Subcutaneous abdominal adipose tissue (tissue), 5 donors: ENCODE measurements at regions not wholly inside any gene's neighbourhood (a gene's known extent, or its start where the extent isn't known, plus 50 kb on each side); places are given as distances from the start of the nearest gene placed in this dataset.

Experiments
- H3K27ac ChIP-seq: one replicate; pipeline ENCODE4 v1.7.0; 2013; ENCODE audit warnings: low read depth, mild to moderate bottlenecking, inconsistent platforms, low read length, moderate library complexity
- H3K27me3 ChIP-seq, 5 donors: one replicate each; pipeline ENCODE4 v1.7.0; 2013; ENCODE audit warnings: low read length in 5 of 5, inconsistent platforms in 1 of 5; ENCODE audit not compliant: control insufficient read depth in 5 of 5, insufficient read depth in 4 of 5
- H3K36me3 ChIP-seq, 5 donors: one replicate each; pipeline ENCODE4 v1.7.0; 2013; ENCODE audit warnings: low read length in 5 of 5; ENCODE audit not compliant: control insufficient read depth in 5 of 5, insufficient read depth in 5 of 5
- H3K4me1 ChIP-seq, 5 donors: one replicate each; pipeline ENCODE4 v1.7.0; 2013; ENCODE audit warnings: low read length in 5 of 5, mild to moderate bottlenecking in 3 of 5, moderate library complexity in 1 of 5; ENCODE audit not compliant: control insufficient read depth in 5 of 5, insufficient read depth in 5 of 5
- H3K4me3 ChIP-seq, 5 donors: one replicate each; pipeline ENCODE4 v1.7.0; 2013; ENCODE audit warnings: low read length in 5 of 5, low read depth in 1 of 5
- H3K9ac ChIP-seq, 5 donors: one replicate each; pipeline ENCODE4 v1.7.0; 2013; ENCODE audit warnings: low read length in 5 of 5, mild to moderate bottlenecking in 4 of 5, moderate library complexity in 3 of 5
- H3K9me3 ChIP-seq, 5 donors: one replicate each; pipeline ENCODE4 v1.7.0; 2013; ENCODE audit warnings: low read length in 5 of 5; ENCODE audit not compliant: control insufficient read depth in 5 of 5
- donor health status: healthy.
- donor health status: healthy.
- donor health status: healthy.
- donor health status: healthy.
- donor health status: healthy.

DNA sequence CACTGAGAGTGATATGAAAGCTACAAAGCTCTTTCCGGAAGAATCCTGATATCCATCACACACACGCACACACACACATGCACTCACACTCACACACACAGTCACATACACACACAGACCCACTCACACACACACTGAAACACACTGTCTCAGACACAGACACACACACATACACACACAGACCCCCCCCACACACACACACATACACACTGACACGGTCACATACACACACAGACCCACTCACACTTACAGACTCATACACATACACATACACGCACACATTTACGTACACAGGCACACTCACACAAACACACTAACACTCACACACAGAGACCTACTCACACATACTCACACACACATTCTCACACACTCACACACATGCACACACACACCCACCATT lies 58.6 kb downstream of the LIG4 start:
- Histone ChIP-seq H3K9me3 (peaks cover 0 to 6% (median 2%) of the 10 kb centered on the region in 5 donors), H3K27me3 (peaks cover 0 to 2% (median 0%) of the 10 kb centered on the region in 5 donors), H3K9ac (no peak overlapping the region), H3K4me3 (no peak overlapping the region), H3K4me1 (no peaks in the 10 kb centered on the region), H3K27ac (no peak overlapping the region), H3K36me3 (no peaks in the 10 kb centered on the region)

DNA sequence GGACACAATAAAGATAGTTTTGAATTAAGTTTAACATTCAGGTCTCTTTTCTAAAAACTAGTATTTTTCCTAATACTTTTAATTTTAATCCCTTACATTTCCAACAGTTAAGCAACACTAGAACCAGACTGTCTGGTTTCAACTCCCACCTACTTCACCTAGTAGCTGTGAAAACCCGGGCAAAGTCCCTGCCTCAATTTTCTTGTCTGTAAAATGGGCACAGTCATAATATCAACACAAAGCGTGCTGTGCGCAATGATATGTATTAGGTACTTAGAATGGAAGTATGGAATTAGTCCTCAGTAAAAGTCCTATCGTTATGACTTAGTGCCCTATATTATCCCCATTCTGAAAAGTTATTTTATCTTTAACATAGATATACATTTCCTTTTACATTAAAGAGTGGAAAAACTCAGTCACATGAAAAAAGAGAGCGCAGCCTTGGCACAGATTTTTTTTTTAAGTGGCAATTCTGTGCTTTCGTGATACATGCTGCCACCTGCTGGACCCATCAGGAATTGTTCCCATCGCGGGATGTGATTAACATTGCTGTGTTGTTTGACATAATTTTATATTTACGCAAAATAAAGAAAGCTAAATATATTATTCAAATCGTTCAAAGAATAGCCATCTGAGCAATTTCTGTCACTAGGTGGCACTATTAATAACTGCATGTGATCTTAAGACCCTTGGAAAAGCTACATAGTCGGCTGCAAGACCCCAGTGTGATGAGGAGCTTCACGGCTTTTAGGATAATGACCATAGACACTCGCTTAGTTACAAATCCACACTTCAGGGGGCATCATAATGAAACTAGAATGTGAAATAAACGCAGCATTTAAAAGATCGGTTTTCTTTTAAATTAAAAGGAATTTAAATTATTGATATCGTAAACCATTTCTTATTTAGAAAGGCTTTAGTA lies 59.9 kb downstream of the LIG4 start:
- H3K9me3 ChIP-seq, result peaks cover 0 to 6% (median 2%) of the 10 kb centered on the region in 5 donors
- no peaks in the 10 kb centered on the region for H3K4me1 ChIP-seq
- peaks cover 0 to 2% (median 0%) of the 10 kb centered on the region in 5 donors for H3K27me3 ChIP-seq
- H3K36me3 ChIP-seq, result no peaks in the 10 kb centered on the region
- H3K4me3 ChIP-seq, result no peak overlapping the region
- no peak overlapping the region for H3K9ac ChIP-seq
- no peak overlapping the region for H3K27ac ChIP-seq

DNA sequence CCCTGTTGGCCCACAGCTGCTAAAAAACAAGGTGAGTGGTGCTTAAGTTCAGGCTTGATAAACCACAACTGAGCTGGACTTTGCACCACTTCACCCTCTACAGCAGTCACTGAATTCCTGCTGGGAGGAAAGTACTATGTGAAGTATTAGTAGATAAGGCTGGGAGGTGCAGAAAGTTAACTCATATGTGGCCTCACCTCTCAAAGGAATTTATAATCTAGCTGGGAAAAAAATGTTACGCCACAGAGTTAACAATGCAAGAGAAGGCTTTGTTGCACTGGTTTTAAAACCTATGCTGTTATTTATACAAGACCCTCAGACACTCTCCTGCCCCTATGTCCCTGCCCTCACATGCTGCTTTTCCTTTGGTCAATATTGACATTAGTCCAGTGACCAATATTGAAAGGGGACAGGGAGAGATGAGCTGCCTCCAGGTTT lies 60.9 kb downstream of the LIG4 start:
- Histone ChIP-seq H3K9ac (no peak overlapping the region), H3K27me3 (peaks cover 0 to 2% (median 0%) of the 10 kb centered on the region in 5 donors), H3K4me3 (no peak overlapping the region), H3K36me3 (no peaks in the 10 kb centered on the region), H3K27ac (no peak overlapping the region), H3K4me1 (no peaks in the 10 kb centered on the region), H3K9me3 (peaks cover 0 to 6% (median 2%) of the 10 kb centered on the region in 5 donors)

DNA sequence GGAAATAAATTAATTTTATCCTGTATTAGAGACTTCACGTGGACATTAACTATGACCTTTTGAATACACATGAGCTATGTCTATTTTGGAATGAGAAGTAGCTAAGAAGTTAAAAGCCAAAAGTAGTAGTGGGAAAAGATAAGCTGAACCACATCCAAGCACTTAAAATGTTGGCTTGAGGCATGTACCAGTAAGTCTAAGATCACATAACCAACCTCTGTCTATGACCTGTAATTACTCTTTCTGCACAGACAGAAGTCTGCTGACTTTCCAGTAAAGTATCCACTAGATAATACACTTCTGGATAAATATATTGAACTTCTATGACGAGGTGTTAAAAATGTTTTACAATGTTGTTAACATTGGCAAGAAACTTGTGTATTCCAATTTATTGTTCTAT lies 68.7 kb downstream of the LIG4 start:
- no peaks in the 10 kb centered on the region for H3K36me3 ChIP-seq
- no peaks in the 10 kb centered on the region for H3K4me1 ChIP-seq
- H3K4me3 ChIP-seq, result no peak overlapping the region
- H3K27ac ChIP-seq, result no peak overlapping the region
- H3K27me3 ChIP-seq, result no peaks in the 10 kb centered on the region
- no peak overlapping the region for H3K9ac ChIP-seq
- no peaks in the 10 kb centered on the region for H3K9me3 ChIP-seq

DNA sequence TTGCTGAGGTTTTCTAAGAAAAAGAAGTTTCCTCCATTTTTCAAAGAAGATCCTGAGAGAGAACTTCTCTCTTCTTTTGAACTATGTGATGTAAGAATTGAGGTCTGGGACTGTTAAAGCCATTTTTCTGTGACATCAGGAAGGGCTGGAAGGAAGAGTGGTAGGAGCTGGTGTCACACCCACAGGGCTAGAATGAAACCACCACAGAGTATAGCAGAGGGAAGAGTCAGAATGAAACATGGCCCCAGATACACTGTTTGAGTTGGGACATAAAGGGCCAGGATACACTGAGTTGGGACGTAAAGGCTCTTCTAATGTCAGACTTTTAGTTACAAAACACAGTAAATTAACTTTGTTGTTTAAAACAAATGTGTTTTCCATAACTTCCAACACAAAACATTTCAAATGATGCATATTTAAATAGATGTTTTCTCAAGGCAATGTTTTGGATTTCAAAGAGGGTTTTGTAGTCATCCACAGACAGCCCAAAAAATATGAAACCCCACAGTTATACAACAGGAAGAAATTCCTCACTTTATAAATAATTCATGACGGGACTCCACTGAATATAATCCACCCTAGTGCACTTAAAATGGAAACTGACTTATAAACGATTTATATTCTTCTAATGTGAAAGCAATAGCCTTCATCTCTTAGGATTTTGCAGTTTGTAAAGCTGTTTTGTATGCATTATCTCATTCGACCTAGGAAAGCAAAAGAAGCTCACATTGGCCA lies 72.5 kb downstream of the LIG4 start:
- no peaks in the 10 kb centered on the region for H3K9me3 ChIP-seq
- no peaks in the 10 kb centered on the region for H3K36me3 ChIP-seq
- no peaks in the 10 kb centered on the region for H3K27me3 ChIP-seq
- no peaks in the 10 kb centered on the region for H3K4me1 ChIP-seq
- H3K9ac ChIP-seq, result no peak overlapping the region
- H3K27ac ChIP-seq, result no peak overlapping the region
- no peak overlapping the region for H3K4me3 ChIP-seq

DNA sequence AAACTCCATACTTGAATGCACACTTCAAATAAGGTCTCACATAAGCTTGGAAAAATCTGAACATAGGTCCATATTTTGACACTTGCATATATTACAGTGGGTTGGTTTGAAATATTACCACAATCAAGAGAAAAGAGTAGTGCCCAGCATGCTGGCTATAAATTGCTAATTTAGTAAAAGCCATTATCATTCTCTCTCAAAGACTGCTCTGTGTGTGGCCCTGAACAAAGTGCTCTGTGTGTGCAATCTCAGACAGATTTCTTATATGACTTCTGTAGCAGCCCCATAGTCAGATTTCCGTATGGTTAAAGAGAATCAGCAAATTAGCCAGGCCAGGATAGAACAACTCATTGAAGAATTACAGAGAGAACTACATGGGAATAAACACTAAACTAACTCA lies 78.2 kb downstream of the LIG4 start:
- Histone ChIP-seq H3K36me3 (no peaks in the 10 kb centered on the region), H3K9me3 (no peaks in the 10 kb centered on the region), H3K4me1 (no peaks in the 10 kb centered on the region), H3K27ac (no peak overlapping the region), H3K27me3 (no peaks in the 10 kb centered on the region), H3K9ac (no peak overlapping the region), H3K4me3 (no peak overlapping the region)

DNA sequence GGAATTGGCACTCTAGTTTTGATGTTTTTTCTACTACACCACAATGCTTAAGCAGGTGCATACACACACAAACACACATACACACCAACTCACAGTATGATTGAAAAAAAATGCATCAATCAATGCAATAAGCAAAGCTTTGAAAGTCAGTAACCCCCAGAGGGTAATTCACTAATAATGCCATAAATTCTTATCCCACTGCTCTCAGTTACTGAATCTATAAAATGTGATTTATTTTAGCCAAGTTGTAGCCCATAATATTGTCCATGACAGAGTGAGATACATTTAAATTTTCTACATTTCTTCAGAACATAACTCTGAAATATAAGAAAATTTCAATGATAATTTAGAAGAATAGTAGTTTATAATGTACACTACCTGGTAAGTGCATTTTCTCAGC lies 87.9 kb downstream of the LIG4 start:
- Histone ChIP-seq H3K9me3 (no peaks in the 10 kb centered on the region), H3K9ac (no peak overlapping the region), H3K4me1 (no peaks in the 10 kb centered on the region)

DNA sequence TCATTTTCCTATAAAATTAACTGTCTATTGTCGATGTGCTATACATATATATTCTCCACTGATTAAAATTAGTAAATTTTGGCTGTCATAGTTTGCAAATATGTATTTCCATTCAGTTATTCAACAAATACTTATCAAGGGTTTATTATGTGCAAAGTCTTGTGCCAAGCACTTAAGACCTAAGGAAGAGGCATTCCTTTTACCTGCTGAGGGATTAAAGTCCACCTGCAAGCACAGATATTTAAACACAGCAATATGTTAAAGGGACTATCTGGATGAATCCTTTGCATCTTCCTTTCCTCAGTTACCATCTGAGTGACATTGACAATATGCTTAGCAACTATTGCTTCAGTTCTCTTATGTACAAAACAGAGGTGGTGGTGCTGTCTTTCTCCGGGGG lies 89.3 kb downstream of the LIG4 start:
- no peak overlapping the region for H3K9ac ChIP-seq
- no peak overlapping the region for H3K4me3 ChIP-seq
- no peaks in the 10 kb centered on the region for H3K27me3 ChIP-seq
- H3K27ac ChIP-seq, result no peak overlapping the region
- no peaks in the 10 kb centered on the region for H3K36me3 ChIP-seq
- no peaks in the 10 kb centered on the region for H3K4me1 ChIP-seq
- H3K9me3 ChIP-seq, result no peaks in the 10 kb centered on the region

More for the DNA sequence above, 87.9 kb downstream of the LIG4 start:
- Histone ChIP-seq H3K27ac (no peak overlapping the region), H3K27me3 (no peaks in the 10 kb centered on the region), H3K36me3 (no peaks in the 10 kb centered on the region), H3K4me3 (no peak overlapping the region)

DNA sequence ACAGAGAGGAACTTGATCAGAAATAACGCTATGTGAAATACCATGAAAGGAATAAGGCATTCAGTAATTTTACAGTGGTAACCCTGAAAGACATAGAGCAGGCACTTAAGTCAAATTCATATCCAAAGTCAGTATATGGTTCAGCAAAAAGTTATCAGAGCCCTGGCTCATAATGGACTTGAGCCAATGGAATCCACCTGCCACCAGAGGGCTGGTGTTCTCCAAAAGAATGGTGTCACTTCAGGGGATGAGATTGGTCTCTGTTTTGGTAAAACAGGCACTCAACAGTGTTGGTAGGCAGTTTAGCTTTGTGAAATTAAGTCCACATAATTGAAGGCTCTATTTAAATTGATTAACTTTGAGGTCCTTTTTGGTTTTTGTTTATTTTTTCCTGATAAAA lies 93.9 kb downstream of the LIG4 start:
- no peaks in the 10 kb centered on the region for H3K27me3 ChIP-seq
- H3K36me3 ChIP-seq, result no peaks in the 10 kb centered on the region
- no peak overlapping the region for H3K9ac ChIP-seq
- no peak overlapping the region for H3K27ac ChIP-seq
- H3K9me3 ChIP-seq, result no peaks in the 10 kb centered on the region
- no peaks in the 10 kb centered on the region for H3K4me1 ChIP-seq
- H3K4me3 ChIP-seq, result no peak overlapping the region

DNA sequence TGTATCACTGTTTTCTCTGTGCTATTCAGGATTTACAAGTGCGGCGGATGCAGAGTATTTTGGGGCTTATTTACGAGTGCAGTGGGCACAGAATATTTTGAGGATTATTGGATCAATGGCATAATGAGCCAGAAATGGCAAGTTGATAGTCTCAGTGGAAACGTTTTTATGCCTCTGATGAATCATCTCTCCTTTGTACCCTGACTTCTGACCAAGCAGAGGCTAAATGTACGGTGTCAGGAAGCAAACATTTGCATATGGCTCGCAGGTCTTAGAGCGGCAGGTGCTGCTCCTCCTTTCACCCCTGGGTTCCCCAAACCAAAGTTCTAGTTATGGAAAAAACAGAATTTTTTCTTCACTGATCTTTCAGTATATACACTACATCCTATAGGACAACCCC lies 94.5 kb downstream of the LIG4 start:
- Histone ChIP-seq H3K9me3 (no peaks in the 10 kb centered on the region), H3K36me3 (no peaks in the 10 kb centered on the region), H3K4me3 (no peak overlapping the region), H3K4me1 (no peaks in the 10 kb centered on the region), H3K9ac (no peak overlapping the region), H3K27me3 (no peaks in the 10 kb centered on the region), H3K27ac (no peak overlapping the region)
